ENCODE measurements at regions not wholly inside any gene's neighbourhood (a gene's known extent, or its start where the extent isn't known, plus 50 kb on each side); places are given as distances from the start of the nearest gene placed in this dataset.

GRCh38 chr5:56369361-56369811, 136.3 kb upstream of the ANKRD55 start:
- WGBS, 2 donors, result 92 to 93% methylated on average over 3 of the region's 3 CpGs
- no peaks in the 10 kb centered on the region for H3K36me3 ChIP-seq
- TF ChIP-seq CTCF (IDR thresholded peaks at IDR 0.05), result no peak
- H3K9me3 ChIP-seq, result no peaks in the 10 kb centered on the region
- intact Hi-C loops (cut with DNase I), result no loop called here
- H3K4me3 ChIP-seq, result no peak overlapping the region
- H3K27me3 ChIP-seq, result no peaks in the 10 kb centered on the region
- H3K27ac ChIP-seq, result no peak overlapping the region
- ATAC-seq, result no peak
- DNase-seq, result no peak
- H3K4me1 ChIP-seq, result no peaks in the 10 kb centered on the region

GRCh38 chr5:56367748-56368147, 134.6 kb upstream of the ANKRD55 start:
- Histone ChIP-seq H3K27ac (no peak overlapping the region), H3K27me3 (no peaks in the 10 kb centered on the region), H3K9me3 (no peaks in the 10 kb centered on the region), H3K4me1 (no peaks in the 10 kb centered on the region), H3K4me3 (no peak overlapping the region), H3K36me3 (no peaks in the 10 kb centered on the region)
- 98 to 100% methylated on average over 2 of the region's 2 CpGs for WGBS, 2 donors
- ATAC-seq (no peak), DNase-seq (no peak)
- no peak for TF ChIP-seq CTCF (IDR thresholded peaks at IDR 0.05)
- intact Hi-C loops (cut with DNase I), result no loop called here

GRCh38 chr5:56366986-56367385, 133.9 kb upstream of the ANKRD55 start:
- H3K4me1 ChIP-seq, result no peaks in the 10 kb centered on the region
- intact Hi-C loops (cut with DNase I), result no loop called here
- DNase-seq (no peak), ATAC-seq (no peak)
- WGBS, 2 donors, result 96 to 100% methylated on average over 1 of the region's 1 CpG
- H3K9me3 ChIP-seq, result no peaks in the 10 kb centered on the region
- no peak overlapping the region for H3K27ac ChIP-seq
- TF ChIP-seq CTCF (IDR thresholded peaks at IDR 0.05), result no peak
- no peaks in the 10 kb centered on the region for H3K36me3 ChIP-seq
- no peaks in the 10 kb centered on the region for H3K27me3 ChIP-seq
- no peak overlapping the region for H3K4me3 ChIP-seq

GRCh38 chr5:56361398-56361797, 128.3 kb upstream of the ANKRD55 start:
- H3K27me3 ChIP-seq, result no peaks in the 10 kb centered on the region
- no peak for ATAC-seq
- H3K4me1 ChIP-seq, result peaks cover 0 to 33% (median 13%) of the 10 kb centered on the region in 9 donors
- H3K36me3 ChIP-seq, result no peaks in the 10 kb centered on the region
- no peaks in the 10 kb centered on the region for H3K9me3 ChIP-seq
- DNase-seq, result no peak
- intact Hi-C loops (cut with DNase I), result no loop called here
- WGBS, 2 donors, result 94 to 99% methylated on average over 2 of the region's 2 CpGs
- H3K4me3 ChIP-seq, result no peak overlapping the region
- H3K27ac ChIP-seq, result no peak overlapping the region
- TF ChIP-seq CTCF (IDR thresholded peaks at IDR 0.05), result no peak

All from heart right ventricle (tissue), 16 donors.